ENCODE measurements at regions not wholly inside any gene's neighbourhood (a gene's known extent, or its start where the extent isn't known, plus 50 kb on each side); places are given as distances from the start of the nearest gene placed in this dataset.
"Not testable (repeated sequence)": the region's sequence is repeated elsewhere in the genome, so short reads cannot be mapped to it uniquely, and the experiment has no call there.

GRCh38 chr4:29970626-29971025, 749.5 kb upstream of the PCDH7 start:
- TF ChIP-seq POLR2A (IDR thresholded peaks at IDR 0.05; ENCODE audit: low read depth, low read length) (no peak), POLR2AphosphoS5 (IDR thresholded peaks at IDR 0.05; ENCODE audit: low read depth, low read length) (no peak), TAF1 (IDR thresholded peaks at IDR 0.05; ENCODE audit: borderline replicate concordance, low read depth, low read length) (no peak)
- FAIRE-seq, result no peak
- no peak for DNase-seq (ENCODE audit: insufficient read length)

- FAIRE-seq (no peak), DNase-seq (ENCODE audit: insufficient read length) (no peak)
Measured at GRCh38 chr4:29972121-29972520, 748.0 kb upstream of the PCDH7 start.

GRCh38 chr4:29983890-29984289, 736.3 kb upstream of the PCDH7 start:
- TF ChIP-seq TAF1 (IDR thresholded peaks at IDR 0.05; ENCODE audit: borderline replicate concordance, low read depth, low read length), result no peak
- TF ChIP-seq POLR2A (IDR thresholded peaks at IDR 0.05; ENCODE audit: low read depth, low read length), result no peak
- no peak for TF ChIP-seq POLR2AphosphoS5 (IDR thresholded peaks at IDR 0.05; ENCODE audit: low read depth, low read length)
- FAIRE-seq (no peak), DNase-seq (ENCODE audit: insufficient read length) (no peak)

More at GRCh38 chr4:29972121-29972520, 748.0 kb upstream of the PCDH7 start:
- TF ChIP-seq TAF1 (IDR thresholded peaks at IDR 0.05; ENCODE audit: borderline replicate concordance, low read depth, low read length) (no peak), POLR2A (IDR thresholded peaks at IDR 0.05; ENCODE audit: low read depth, low read length) (no peak), POLR2AphosphoS5 (IDR thresholded peaks at IDR 0.05; ENCODE audit: low read depth, low read length) (no peak)

- no peak for TF ChIP-seq POLR2AphosphoS5 (IDR thresholded peaks at IDR 0.05; ENCODE audit: low read depth, low read length)
- TF ChIP-seq POLR2A (IDR thresholded peaks at IDR 0.05; ENCODE audit: low read depth, low read length), result no peak
- TF ChIP-seq TAF1 (IDR thresholded peaks at IDR 0.05; ENCODE audit: borderline replicate concordance, low read depth, low read length), result no peak
- DNase-seq (ENCODE audit: insufficient read length), result no peak
- no peak for FAIRE-seq
Measured at GRCh38 chr4:30001628-30002027, 718.5 kb upstream of the PCDH7 start.

GRCh38 chr4:30002341-30002740, 717.8 kb upstream of the PCDH7 start:
- FAIRE-seq (no peak), DNase-seq (ENCODE audit: insufficient read length) (no peak)
- no peak for TF ChIP-seq TAF1 (IDR thresholded peaks at IDR 0.05; ENCODE audit: borderline replicate concordance, low read depth, low read length)
- no peak for TF ChIP-seq POLR2A (IDR thresholded peaks at IDR 0.05; ENCODE audit: low read depth, low read length)
- TF ChIP-seq POLR2AphosphoS5 (IDR thresholded peaks at IDR 0.05; ENCODE audit: low read depth, low read length), result no peak

- TF ChIP-seq POLR2AphosphoS5 (IDR thresholded peaks at IDR 0.05; ENCODE audit: low read depth, low read length) (no peak), POLR2A (IDR thresholded peaks at IDR 0.05; ENCODE audit: low read depth, low read length) (no peak), TAF1 (IDR thresholded peaks at IDR 0.05; ENCODE audit: borderline replicate concordance, low read depth, low read length) (no peak)
- no peak for DNase-seq (ENCODE audit: insufficient read length)
- no peak for FAIRE-seq
Measured at GRCh38 chr4:30005995-30006394, 714.2 kb upstream of the PCDH7 start.

- TF ChIP-seq POLR2A (IDR thresholded peaks at IDR 0.05; ENCODE audit: low read depth, low read length) (no peak), TAF1 (IDR thresholded peaks at IDR 0.05; ENCODE audit: borderline replicate concordance, low read depth, low read length) (no peak), POLR2AphosphoS5 (IDR thresholded peaks at IDR 0.05; ENCODE audit: low read depth, low read length) (no peak)
- FAIRE-seq (no peak), DNase-seq (ENCODE audit: insufficient read length) (no peak)
Measured at GRCh38 chr4:30024526-30024925, 695.6 kb upstream of the PCDH7 start.

GRCh38 chr4:30028826-30029225, 691.3 kb upstream of the PCDH7 start:
- TF ChIP-seq POLR2AphosphoS5 (IDR thresholded peaks at IDR 0.05; ENCODE audit: low read depth, low read length) (no peak), TAF1 (IDR thresholded peaks at IDR 0.05; ENCODE audit: borderline replicate concordance, low read depth, low read length) (no peak), POLR2A (IDR thresholded peaks at IDR 0.05; ENCODE audit: low read depth, low read length) (no peak)
- FAIRE-seq (no peak), DNase-seq (ENCODE audit: insufficient read length) (no peak)

GRCh38 chr4:30056016-30056766, 664.0 kb upstream of the PCDH7 start:
- FAIRE-seq (no peak), DNase-seq (ENCODE audit: insufficient read length) (no peak)
- TF ChIP-seq POLR2A (IDR thresholded peaks at IDR 0.05; ENCODE audit: low read depth, low read length) (no peak), POLR2AphosphoS5 (IDR thresholded peaks at IDR 0.05; ENCODE audit: low read depth, low read length) (no peak), TAF1 (IDR thresholded peaks at IDR 0.05; ENCODE audit: borderline replicate concordance, low read depth, low read length) (no peak)

GRCh38 chr4:30068234-30068633, 651.9 kb upstream of the PCDH7 start:
- FAIRE-seq (no peak), DNase-seq (ENCODE audit: insufficient read length) (no peak)
- TF ChIP-seq POLR2A (IDR thresholded peaks at IDR 0.05; ENCODE audit: low read depth, low read length), result no peak
- TF ChIP-seq POLR2AphosphoS5 (IDR thresholded peaks at IDR 0.05; ENCODE audit: low read depth, low read length), result no peak
- no peak for TF ChIP-seq TAF1 (IDR thresholded peaks at IDR 0.05; ENCODE audit: borderline replicate concordance, low read depth, low read length)

GRCh38 chr4:30073011-30073710, 647.0 kb upstream of the PCDH7 start:
- no peak for TF ChIP-seq POLR2AphosphoS5 (IDR thresholded peaks at IDR 0.05; ENCODE audit: low read depth, low read length)
- no peak for TF ChIP-seq TAF1 (IDR thresholded peaks at IDR 0.05; ENCODE audit: borderline replicate concordance, low read depth, low read length)
- TF ChIP-seq POLR2A (IDR thresholded peaks at IDR 0.05; ENCODE audit: low read depth, low read length), result no peak
- DNase-seq (ENCODE audit: insufficient read length), result no peak
- no peak for FAIRE-seq

GRCh38 chr4:30092420-30093128, 627.6 kb upstream of the PCDH7 start:
- not testable (repeated sequence) for FAIRE-seq; DNase-seq (ENCODE audit: insufficient read length)
